NT2/D1 (cell line): ENCODE measurements at regions not wholly inside any gene's neighbourhood (a gene's known extent, or its start where the extent isn't known, plus 50 kb on each side); places are given as distances from the start of the nearest gene placed in this dataset.

Source experiments
- YY1 ChIP-seq: IDR thresholded peaks from 2 replicates; pipeline ENCODE4 v1.6.1; 2011; ENCODE audit not compliant: insufficient read length, insufficient read depth
- ZNF274 ChIP-seq: IDR thresholded peaks from 2 replicates; pipeline ENCODE4 v1.6.1; 2011; ENCODE audit warnings: mild to moderate bottlenecking, low read depth, low read length

DNA sequence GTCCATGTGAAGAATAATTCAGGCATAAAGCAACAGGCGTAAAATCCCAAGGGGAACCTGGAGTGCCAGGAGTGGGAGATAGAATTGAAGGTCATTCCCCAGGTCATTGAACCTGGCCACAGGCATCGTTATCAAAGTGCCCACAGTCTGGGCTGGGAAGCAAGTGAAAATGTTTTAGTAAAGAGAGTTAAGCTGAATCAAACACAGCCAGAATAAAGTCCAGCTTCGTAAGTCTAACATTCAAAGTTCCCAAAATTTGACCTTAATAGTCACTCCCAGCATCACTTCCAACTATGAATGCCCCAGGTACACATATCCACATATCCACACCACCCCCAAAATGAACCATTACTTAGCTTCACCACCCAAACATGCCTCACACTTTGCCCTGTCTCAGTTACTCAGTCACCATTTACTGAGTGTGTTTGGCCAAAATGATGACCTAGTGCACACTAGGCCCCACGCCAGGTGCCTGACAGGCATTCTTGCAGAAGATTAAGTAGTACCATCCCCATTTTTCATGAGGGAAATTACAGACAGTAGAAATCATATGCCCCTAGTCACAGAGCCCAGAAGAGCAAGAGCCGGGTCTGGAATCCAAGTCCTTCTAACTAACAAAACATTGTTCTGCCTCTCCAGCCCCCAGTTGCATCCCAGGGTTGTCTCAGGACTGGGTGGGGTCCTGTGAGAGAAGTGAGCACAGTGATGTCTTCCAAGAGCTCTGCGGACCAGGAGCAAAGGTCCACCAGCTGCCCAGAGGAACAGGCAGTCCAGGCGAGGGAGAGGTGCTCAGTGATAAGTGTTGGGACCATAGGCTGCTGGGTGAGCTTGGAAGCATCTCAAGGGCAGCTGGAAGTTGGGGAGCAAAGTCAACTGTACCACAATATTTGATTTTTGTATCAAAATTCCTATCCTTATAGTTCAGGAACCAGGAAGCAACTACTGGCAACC is 65.2 kb upstream of the MYCN start:
- TF ChIP-seq YY1 (no peak), ZNF274 (no peak)
